ENCODE measurements at regions not wholly inside any gene's neighbourhood (a gene's known extent, or its start where the extent isn't known, plus 50 kb on each side); places are given as distances from the start of the nearest gene placed in this dataset.

GRCh38 chr1:29827801-29828525, 591.6 kb downstream of the PTPRU start:
- Histone ChIP-seq H3K36me3 (ENCODE audit: insufficient read depth, low read length) (no peaks in the 10 kb centered on the region), H3K79me2 (replicated peaks; ENCODE audit: insufficient read depth, low read length) (no peaks in the 10 kb centered on the region), H3K4me2 (ENCODE audit: low read length) (no peak overlapping the region), H3K9me2 (ENCODE audit: insufficient read depth, low read length) (no peaks in the 10 kb centered on the region), H3K9me3 (ENCODE audit: low read length) (no peaks in the 10 kb centered on the region), H2AFZ (ENCODE audit: low read depth, low read length) (no peak overlapping the region), H3K9ac (ENCODE audit: low read length) (no peak overlapping the region), H4K20me1 (ENCODE audit: insufficient read depth) (no peaks in the 10 kb centered on the region), H3K27me3 (ENCODE audit: insufficient read depth, low read depth, low read length) (no peaks in the 10 kb centered on the region), H3K4me3 (ENCODE audit: low read length) (no peak overlapping the region), H3K27ac (ENCODE audit: low read length) (no peak overlapping the region), H3F3A (ENCODE audit: insufficient read depth, low read length, poor library complexity, severe bottlenecking) (no peaks in the 10 kb centered on the region)
- no peak for TF ChIP-seq SMC3 (conservative IDR thresholded peaks at IDR 0.05; ENCODE audit: poor library complexity)
- TF ChIP-seq RAD21 (conservative IDR thresholded peaks at IDR 0.05) = no peak
- no peak for TF ChIP-seq EZH2 (IDR thresholded peaks at IDR 0.05; ENCODE audit: borderline replicate concordance, insufficient read depth, low read length, poor library complexity, severe bottlenecking)
- no peak for TF ChIP-seq CTCF (IDR thresholded peaks at IDR 0.05; ENCODE audit: poor library complexity, severe bottlenecking)
- TF ChIP-seq MXI1 (conservative IDR thresholded peaks at IDR 0.05; ENCODE audit: poor library complexity, severe bottlenecking) = no peak
- TF ChIP-seq POLR2AphosphoS5 (IDR thresholded peaks at IDR 0.05) = no peak
- TF ChIP-seq REST (IDR thresholded peaks at IDR 0.05; ENCODE audit: borderline replicate concordance) = no peak
- no peak for TF ChIP-seq EP300 (conservative IDR thresholded peaks at IDR 0.05; ENCODE audit: poor library complexity, severe bottlenecking)
- no peak for TF ChIP-seq TAF1 (IDR thresholded peaks at IDR 0.05; ENCODE audit: low read depth)

- Histone ChIP-seq H3K36me3 (ENCODE audit: insufficient read depth, low read length) (no peaks in the 10 kb centered on the region), H4K20me1 (ENCODE audit: insufficient read depth) (no peaks in the 10 kb centered on the region), H3K9me3 (ENCODE audit: low read length) (no peaks in the 10 kb centered on the region)
Observed at GRCh38 chr1:29827237-29827750, 591.0 kb downstream of the PTPRU start.

More at GRCh38 chr1:29827237-29827750, 591.0 kb downstream of the PTPRU start:
- no peak for TF ChIP-seq SMC3 (conservative IDR thresholded peaks at IDR 0.05; ENCODE audit: poor library complexity)
- no peak for TF ChIP-seq REST (IDR thresholded peaks at IDR 0.05; ENCODE audit: borderline replicate concordance)
- no peak for TF ChIP-seq POLR2AphosphoS5 (IDR thresholded peaks at IDR 0.05)
- no peak for TF ChIP-seq MXI1 (conservative IDR thresholded peaks at IDR 0.05; ENCODE audit: poor library complexity, severe bottlenecking)
- no peak for TF ChIP-seq TAF1 (IDR thresholded peaks at IDR 0.05; ENCODE audit: low read depth)
- no peak for TF ChIP-seq RAD21 (conservative IDR thresholded peaks at IDR 0.05)
- no peak for TF ChIP-seq EZH2 (IDR thresholded peaks at IDR 0.05; ENCODE audit: borderline replicate concordance, insufficient read depth, low read length, poor library complexity, severe bottlenecking)
- no peak for TF ChIP-seq CTCF (IDR thresholded peaks at IDR 0.05; ENCODE audit: poor library complexity, severe bottlenecking)
- no peak for TF ChIP-seq EP300 (conservative IDR thresholded peaks at IDR 0.05; ENCODE audit: poor library complexity, severe bottlenecking)
- Histone ChIP-seq H3K9ac (ENCODE audit: low read length) (no peak overlapping the region), H3K27ac (ENCODE audit: low read length) (no peak overlapping the region), H3K27me3 (ENCODE audit: insufficient read depth, low read depth, low read length) (no peaks in the 10 kb centered on the region), H3K79me2 (replicated peaks; ENCODE audit: insufficient read depth, low read length) (no peaks in the 10 kb centered on the region), H3K9me2 (ENCODE audit: insufficient read depth, low read length) (no peaks in the 10 kb centered on the region), H3K4me2 (ENCODE audit: low read length) (no peak overlapping the region), H3K4me3 (ENCODE audit: low read length) (no peak overlapping the region), H3F3A (ENCODE audit: insufficient read depth, low read length, poor library complexity, severe bottlenecking) (no peaks in the 10 kb centered on the region), H2AFZ (ENCODE audit: low read depth, low read length) (no peak overlapping the region)

Measured in neural cell (in vitro differentiated cells).